Neural cell (in vitro differentiated cells): ENCODE measurements at regions not wholly inside any gene's neighbourhood (a gene's known extent, or its start where the extent isn't known, plus 50 kb on each side); places are given as distances from the start of the nearest gene placed in this dataset.

Experiments used
- H2AFZ ChIP-seq: fragments of 200-600, 300-800 bp; sonication (generic), shearing (Covaris generic); 2 replicates; pipeline ENCODE4 v1.6.0; 2014; ENCODE audit warnings: low read depth, mild to moderate bottlenecking, antibody characterized with exemption, low read length, moderate library complexity
- H3F3A ChIP-seq: fragments of 200-600 bp; shearing (Covaris generic); 2 replicates; pipeline ENCODE4 v1.6.1; 2016; ENCODE audit warnings: mild to moderate bottlenecking, moderate library complexity, mixed read lengths, antibody characterized with exemption, low read length; ENCODE audit not compliant: insufficient read depth, poor library complexity, severe bottlenecking
- H3K27ac ChIP-seq: fragments of 200-600, 300-800 bp; sonication (generic), shearing (Covaris generic); 2 replicates; pipeline ENCODE4 v1.5.1; 2014; ENCODE audit warnings: mild to moderate bottlenecking, low read length, moderate library complexity
- H3K27me3 ChIP-seq: fragments of 300-800, 200-600 bp; sonication (generic), shearing (Covaris generic); 2 replicates; pipeline ENCODE4 v1.6.0; 2014; ENCODE audit warnings: mild to moderate bottlenecking, low read depth, low read length, moderate library complexity; ENCODE audit not compliant: insufficient read depth
- H3K36me3 ChIP-seq: fragments of 300-800, 200-600 bp; sonication (generic), shearing (Covaris generic); 2 replicates; pipeline ENCODE4 v1.5.1; 2014; ENCODE audit warnings: mild to moderate bottlenecking, antibody characterized with exemption, low read length, moderate library complexity; ENCODE audit not compliant: insufficient read depth
- H3K4me2 ChIP-seq: fragments of 300-800, 200-600 bp; sonication (generic), shearing (Covaris generic); 2 replicates; pipeline ENCODE4 v1.6.0; 2014; ENCODE audit warnings: mild to moderate bottlenecking, low read length
- H3K4me3 ChIP-seq: fragments of 300-800, 200-600 bp; sonication (generic), shearing (Covaris generic); 2 replicates; pipeline ENCODE4 v1.5.1; 2014; ENCODE audit warnings: mild to moderate bottlenecking, low read length, moderate library complexity
- H3K79me2 ChIP-seq: fragments of 200-600 bp; shearing (Covaris generic); replicated peaks from 2 replicates; pipeline ENCODE4 v1.6.0; 2014; ENCODE audit warnings: mild to moderate bottlenecking, low read length, moderate library complexity; ENCODE audit not compliant: insufficient read depth
- H3K9ac ChIP-seq: fragments of 300-800, 200-600 bp; sonication (generic), shearing (Covaris generic); 2 replicates; pipeline ENCODE4 v1.6.1; 2016; ENCODE audit warnings: mild to moderate bottlenecking, low read length, mixed read lengths
- H3K9me2 ChIP-seq: fragments of 200-600 bp; shearing (Covaris generic); 2 replicates; pipeline ENCODE4 v1.6.1; 2016; ENCODE audit warnings: mild to moderate bottlenecking, low read length, mixed read lengths; ENCODE audit not compliant: insufficient read depth
- H3K9me3 ChIP-seq: fragments of 200-600, 300-800 bp; sonication (generic), shearing (Covaris generic); 2 replicates; pipeline ENCODE4 v1.6.1; 2016; ENCODE audit warnings: mild to moderate bottlenecking, mixed run types, low read length, moderate library complexity, mixed read lengths
- H4K20me1 ChIP-seq: fragments of 200-600 bp; shearing (Covaris generic); 2 replicates; pipeline ENCODE4 v1.6.1; 2016; ENCODE audit warnings: mild to moderate bottlenecking, mixed run types; ENCODE audit not compliant: insufficient read depth
- EP300 ChIP-seq: fragments of 450-650 bp; conservative IDR thresholded peaks from 2 replicates; pipeline ENCODE4 v1.6.1; 2014; ENCODE audit warnings: antibody characterized with exemption, mild to moderate bottlenecking, moderate library complexity; ENCODE audit not compliant: poor library complexity, severe bottlenecking
- EZH2 ChIP-seq: fragments of 200-600, 300-800 bp; shearing (Covaris generic), sonication (generic); IDR thresholded peaks from 2 replicates; pipeline ENCODE4 v1.6.1; 2014; ENCODE audit warnings: antibody characterized with exemption, low read length, borderline replicate concordance, mild to moderate bottlenecking; ENCODE audit not compliant: insufficient read depth, poor library complexity, severe bottlenecking
- MXI1 ChIP-seq: fragments of 450-650 bp; conservative IDR thresholded peaks from 2 replicates; pipeline ENCODE4 v1.6.1; 2014; ENCODE audit warnings: antibody characterized with exemption, mild to moderate bottlenecking; ENCODE audit not compliant: poor library complexity, severe bottlenecking
- POLR2AphosphoS5 ChIP-seq: IDR thresholded peaks from 2 replicates; pipeline ENCODE4 v1.6.1; 2012
- RAD21 ChIP-seq: fragments of 450-650 bp; conservative IDR thresholded peaks from 2 replicates; pipeline ENCODE4 v1.6.1; 2014; ENCODE audit warnings: antibody characterized with exemption, mild to moderate bottlenecking, moderate library complexity
- SMC3 ChIP-seq: fragments of 450-650 bp; conservative IDR thresholded peaks from 2 replicates; pipeline ENCODE4 v1.6.1; 2014; ENCODE audit warnings: antibody characterized with exemption, mild to moderate bottlenecking, moderate library complexity; ENCODE audit not compliant: poor library complexity
- TAF1 ChIP-seq: IDR thresholded peaks from 2 replicates; pipeline ENCODE4 v1.6.1; 2012; ENCODE audit warnings: low read depth
- TF ChIP-seq, protein P1 (sequence below): fragments of 450-650 bp; IDR thresholded peaks from 2 replicates; pipeline ENCODE4 v1.5.1; 2014; ENCODE audit warnings: antibody characterized with exemption, mild to moderate bottlenecking, moderate library complexity; ENCODE audit not compliant: poor library complexity, severe bottlenecking
- TF ChIP-seq, protein P2 (sequence below): IDR thresholded peaks from 2 replicates; pipeline ENCODE4 v1.6.1; 2012; ENCODE audit warnings: borderline replicate concordance

DNA sequence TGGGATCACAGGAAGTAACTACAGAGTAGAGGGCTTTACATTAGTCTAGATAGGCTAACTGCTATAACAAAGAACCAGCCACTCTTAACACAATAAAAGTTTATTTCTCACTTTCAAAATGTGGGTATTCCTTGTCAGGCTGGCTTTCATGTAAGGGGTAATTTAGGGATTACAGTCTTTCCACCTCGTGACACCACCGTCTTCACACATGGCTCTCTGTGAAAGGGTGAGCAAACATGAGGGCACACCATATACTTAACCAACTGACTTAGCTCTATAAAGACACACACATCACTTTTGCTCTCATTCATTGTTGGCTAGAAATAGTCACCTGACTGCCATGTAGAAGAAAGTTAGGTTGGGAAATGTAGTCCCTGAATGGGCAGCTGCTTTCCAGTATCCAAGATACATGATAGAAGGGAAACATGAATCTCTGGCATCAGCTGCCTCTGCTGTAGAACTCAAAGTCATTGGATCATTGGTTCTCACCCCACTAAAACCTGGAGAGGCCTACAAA is 66.1 kb upstream of the CRY1 start:
- no peaks in the 10 kb centered on the region for H3K36me3 ChIP-seq

DNA sequence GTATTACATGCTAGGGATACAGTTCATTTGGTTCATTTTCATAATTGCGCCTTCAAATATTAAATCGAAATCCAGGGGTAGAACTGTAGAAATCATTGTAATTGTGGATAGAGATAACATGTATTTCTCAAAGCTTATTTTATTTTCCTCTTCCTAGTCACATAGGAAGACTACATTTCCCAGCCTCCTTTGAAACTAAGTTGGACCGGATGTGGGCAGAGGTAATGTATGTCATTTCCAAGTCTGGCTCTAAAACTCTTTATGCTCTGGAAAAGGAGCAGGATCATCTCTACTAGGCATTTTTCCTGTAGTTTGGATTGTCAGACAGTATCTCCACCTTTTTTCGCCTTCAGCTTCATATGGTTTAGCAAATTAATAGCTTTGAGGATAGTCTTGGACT is 70.1 kb upstream of the CRY1 start:
- Histone ChIP-seq H3K79me2 (no peaks in the 10 kb centered on the region), H4K20me1 (no peaks in the 10 kb centered on the region), H3K36me3 (no peaks in the 10 kb centered on the region), H3K4me2 (no peak overlapping the region), H3F3A (no peaks in the 10 kb centered on the region), H3K27me3 (no peaks in the 10 kb centered on the region), H3K27ac (no peak overlapping the region), H2AFZ (no peak overlapping the region), H3K9ac (no peak overlapping the region), H3K9me3 (no peaks in the 10 kb centered on the region), H3K9me2 (no peaks in the 10 kb centered on the region), H3K4me3 (no peak overlapping the region)
- TF ChIP-seq POLR2AphosphoS5, result no peak

More for the DNA sequence above, 66.1 kb upstream of the CRY1 start:
- Histone ChIP-seq H3K27ac (no peak overlapping the region), H3K27me3 (no peaks in the 10 kb centered on the region), H3K9me3 (no peaks in the 10 kb centered on the region), H3K9me2 (no peaks in the 10 kb centered on the region), H3K4me2 (no peak overlapping the region), H4K20me1 (no peaks in the 10 kb centered on the region), H3K79me2 (no peaks in the 10 kb centered on the region), H3K9ac (no peak overlapping the region), H2AFZ (no peak overlapping the region), H3K4me3 (no peak overlapping the region), H3F3A (no peaks in the 10 kb centered on the region)
- TF ChIP-seq MXI1 (no peak), EP300 (no peak), EZH2 (no peak), SMC3 (no peak), RAD21 (no peak), TAF1 (no peak)
- TF ChIP-seq, protein P1, sequence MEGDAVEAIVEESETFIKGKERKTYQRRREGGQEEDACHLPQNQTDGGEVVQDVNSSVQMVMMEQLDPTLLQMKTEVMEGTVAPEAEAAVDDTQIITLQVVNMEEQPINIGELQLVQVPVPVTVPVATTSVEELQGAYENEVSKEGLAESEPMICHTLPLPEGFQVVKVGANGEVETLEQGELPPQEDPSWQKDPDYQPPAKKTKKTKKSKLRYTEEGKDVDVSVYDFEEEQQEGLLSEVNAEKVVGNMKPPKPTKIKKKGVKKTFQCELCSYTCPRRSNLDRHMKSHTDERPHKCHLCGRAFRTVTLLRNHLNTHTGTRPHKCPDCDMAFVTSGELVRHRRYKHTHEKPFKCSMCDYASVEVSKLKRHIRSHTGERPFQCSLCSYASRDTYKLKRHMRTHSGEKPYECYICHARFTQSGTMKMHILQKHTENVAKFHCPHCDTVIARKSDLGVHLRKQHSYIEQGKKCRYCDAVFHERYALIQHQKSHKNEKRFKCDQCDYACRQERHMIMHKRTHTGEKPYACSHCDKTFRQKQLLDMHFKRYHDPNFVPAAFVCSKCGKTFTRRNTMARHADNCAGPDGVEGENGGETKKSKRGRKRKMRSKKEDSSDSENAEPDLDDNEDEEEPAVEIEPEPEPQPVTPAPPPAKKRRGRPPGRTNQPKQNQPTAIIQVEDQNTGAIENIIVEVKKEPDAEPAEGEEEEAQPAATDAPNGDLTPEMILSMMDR, result no peak
- TF ChIP-seq, protein P2, sequence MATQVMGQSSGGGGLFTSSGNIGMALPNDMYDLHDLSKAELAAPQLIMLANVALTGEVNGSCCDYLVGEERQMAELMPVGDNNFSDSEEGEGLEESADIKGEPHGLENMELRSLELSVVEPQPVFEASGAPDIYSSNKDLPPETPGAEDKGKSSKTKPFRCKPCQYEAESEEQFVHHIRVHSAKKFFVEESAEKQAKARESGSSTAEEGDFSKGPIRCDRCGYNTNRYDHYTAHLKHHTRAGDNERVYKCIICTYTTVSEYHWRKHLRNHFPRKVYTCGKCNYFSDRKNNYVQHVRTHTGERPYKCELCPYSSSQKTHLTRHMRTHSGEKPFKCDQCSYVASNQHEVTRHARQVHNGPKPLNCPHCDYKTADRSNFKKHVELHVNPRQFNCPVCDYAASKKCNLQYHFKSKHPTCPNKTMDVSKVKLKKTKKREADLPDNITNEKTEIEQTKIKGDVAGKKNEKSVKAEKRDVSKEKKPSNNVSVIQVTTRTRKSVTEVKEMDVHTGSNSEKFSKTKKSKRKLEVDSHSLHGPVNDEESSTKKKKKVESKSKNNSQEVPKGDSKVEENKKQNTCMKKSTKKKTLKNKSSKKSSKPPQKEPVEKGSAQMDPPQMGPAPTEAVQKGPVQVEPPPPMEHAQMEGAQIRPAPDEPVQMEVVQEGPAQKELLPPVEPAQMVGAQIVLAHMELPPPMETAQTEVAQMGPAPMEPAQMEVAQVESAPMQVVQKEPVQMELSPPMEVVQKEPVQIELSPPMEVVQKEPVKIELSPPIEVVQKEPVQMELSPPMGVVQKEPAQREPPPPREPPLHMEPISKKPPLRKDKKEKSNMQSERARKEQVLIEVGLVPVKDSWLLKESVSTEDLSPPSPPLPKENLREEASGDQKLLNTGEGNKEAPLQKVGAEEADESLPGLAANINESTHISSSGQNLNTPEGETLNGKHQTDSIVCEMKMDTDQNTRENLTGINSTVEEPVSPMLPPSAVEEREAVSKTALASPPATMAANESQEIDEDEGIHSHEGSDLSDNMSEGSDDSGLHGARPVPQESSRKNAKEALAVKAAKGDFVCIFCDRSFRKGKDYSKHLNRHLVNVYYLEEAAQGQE, result no peak

DNA sequence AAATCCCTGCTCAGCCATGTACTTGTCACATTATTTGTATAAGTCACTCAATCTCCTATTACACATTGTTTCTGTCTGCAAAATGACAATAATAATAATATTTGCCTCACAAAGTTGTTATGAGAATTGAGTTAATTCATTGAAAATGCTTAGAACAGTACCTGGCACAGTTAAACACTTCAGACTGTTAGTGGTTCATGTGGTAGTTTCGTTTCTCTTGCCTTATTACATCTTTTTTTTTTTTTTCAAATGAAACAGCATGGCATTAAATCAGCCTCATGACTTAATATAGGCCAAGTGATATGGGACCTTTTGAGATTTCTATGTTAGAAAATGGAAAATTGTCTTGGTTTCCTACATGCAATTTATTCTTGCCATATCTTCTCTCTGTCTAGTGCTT is 71.0 kb upstream of the CRY1 start:
- H3K27me3 ChIP-seq, result no peaks in the 10 kb centered on the region
- TF ChIP-seq EP300 (no peak), POLR2AphosphoS5 (no peak), TAF1 (no peak), EZH2 (no peak), SMC3 (no peak), RAD21 (no peak), MXI1 (no peak)
- TF ChIP-seq, protein P2, result no peak
- TF ChIP-seq, protein P1, result no peak
- no peaks in the 10 kb centered on the region for H3F3A ChIP-seq

More for the DNA sequence above, 71.0 kb upstream of the CRY1 start:
- no peaks in the 10 kb centered on the region for H3K36me3 ChIP-seq
- no peak overlapping the region for H3K4me2 ChIP-seq
- H2AFZ ChIP-seq, result no peak overlapping the region
- no peaks in the 10 kb centered on the region for H3K9me3 ChIP-seq
- no peaks in the 10 kb centered on the region for H4K20me1 ChIP-seq
- H3K9me2 ChIP-seq, result no peaks in the 10 kb centered on the region
- no peak overlapping the region for H3K4me3 ChIP-seq
- no peaks in the 10 kb centered on the region for H3K79me2 ChIP-seq
- no peak overlapping the region for H3K27ac ChIP-seq
- H3K9ac ChIP-seq, result no peak overlapping the region
